ENCODE measurements at regions not wholly inside any gene's neighbourhood (a gene's known extent, or its start where the extent isn't known, plus 50 kb on each side); places are given as distances from the start of the nearest gene placed in this dataset.

DNA sequence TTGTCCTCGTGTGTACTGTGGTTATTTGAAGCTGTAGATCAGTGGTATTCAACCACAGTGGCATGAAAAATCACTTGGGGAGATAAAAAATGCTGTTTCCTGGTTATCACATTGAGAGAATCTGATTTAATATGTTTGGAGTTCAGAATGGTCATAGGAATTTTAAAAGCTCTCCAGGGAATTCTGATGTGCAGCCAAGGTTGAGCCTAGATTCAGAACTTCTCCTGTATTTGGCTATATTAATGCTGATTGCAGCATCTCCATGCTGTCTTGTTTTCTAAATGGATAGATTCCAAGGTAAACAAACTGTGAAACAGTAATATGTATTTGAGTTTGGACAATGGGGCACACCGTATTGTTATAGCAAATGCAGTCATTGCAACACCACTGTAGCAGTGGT is 982.2 kb upstream of the FBXO33 start:
- TF ChIP-seq POLR2A (IDR thresholded peaks at IDR 0.05) = no peak
- TF ChIP-seq, protein P1, sequence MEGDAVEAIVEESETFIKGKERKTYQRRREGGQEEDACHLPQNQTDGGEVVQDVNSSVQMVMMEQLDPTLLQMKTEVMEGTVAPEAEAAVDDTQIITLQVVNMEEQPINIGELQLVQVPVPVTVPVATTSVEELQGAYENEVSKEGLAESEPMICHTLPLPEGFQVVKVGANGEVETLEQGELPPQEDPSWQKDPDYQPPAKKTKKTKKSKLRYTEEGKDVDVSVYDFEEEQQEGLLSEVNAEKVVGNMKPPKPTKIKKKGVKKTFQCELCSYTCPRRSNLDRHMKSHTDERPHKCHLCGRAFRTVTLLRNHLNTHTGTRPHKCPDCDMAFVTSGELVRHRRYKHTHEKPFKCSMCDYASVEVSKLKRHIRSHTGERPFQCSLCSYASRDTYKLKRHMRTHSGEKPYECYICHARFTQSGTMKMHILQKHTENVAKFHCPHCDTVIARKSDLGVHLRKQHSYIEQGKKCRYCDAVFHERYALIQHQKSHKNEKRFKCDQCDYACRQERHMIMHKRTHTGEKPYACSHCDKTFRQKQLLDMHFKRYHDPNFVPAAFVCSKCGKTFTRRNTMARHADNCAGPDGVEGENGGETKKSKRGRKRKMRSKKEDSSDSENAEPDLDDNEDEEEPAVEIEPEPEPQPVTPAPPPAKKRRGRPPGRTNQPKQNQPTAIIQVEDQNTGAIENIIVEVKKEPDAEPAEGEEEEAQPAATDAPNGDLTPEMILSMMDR (IDR thresholded peaks at IDR 0.05) = no peak
- no peak for TF ChIP-seq POLR2AphosphoS5 (IDR thresholded peaks at IDR 0.05; ENCODE audit: insufficient read depth in 1 of 2, low read depth in 1 of 2)
